BJ (cell line): ENCODE measurements at regions not wholly inside any gene's neighbourhood (a gene's known extent, or its start where the extent isn't known, plus 50 kb on each side); places are given as distances from the start of the nearest gene placed in this dataset.

Experiments used
- CTCF ChIA-PET: fragments of 350-600 bp; formaldehyde crosslinking; extraction: SDS; loops from one replicate; lab custom pipeline; 2021; ENCODE audit warnings: antibody characterized with exemption, inconsistent platforms; lab: Yijun Ruan, JAX
- POLR2A ChIA-PET: fragments of 300-600 bp; sonication (Branson Sonifier 250); formaldehyde crosslinking; extraction: SDS; loops from one replicate; lab custom pipeline; 2021; ENCODE audit warnings: antibody characterized with exemption; lab: Charles Lee
- DNase-seq: peaks from one replicate; pipeline ENCODE4 v3.0.0-alpha.2; 2011; ENCODE audit warnings: low read depth
- H3K27me3 ChIP-seq: 2 replicates; pipeline ENCODE4 v1.6.0; 2011; ENCODE audit warnings: low read length; ENCODE audit not compliant: control insufficient read depth, insufficient read depth
- H3K36me3 ChIP-seq: 2 replicates; pipeline ENCODE4 v1.5.1; 2011; ENCODE audit warnings: low read length; ENCODE audit not compliant: control insufficient read depth, insufficient read depth
- H3K4me3 ChIP-seq: 2 replicates; pipeline ENCODE4 v1.5.1; 2011; ENCODE audit warnings: low read depth, mild to moderate bottlenecking, control low read depth, low read length
- CTCF ChIP-seq: IDR thresholded peaks from 2 replicates; pipeline ENCODE4 v1.5.1; 2011; ENCODE audit warnings: low read depth, mild to moderate bottlenecking, control low read depth, inconsistent platforms, low read length, moderate library complexity; ENCODE audit not compliant: insufficient read depth

GRCh38 chr20:54716790-54717189 is 241.4 kb downstream of the DOK5 start:
- Histone ChIP-seq H3K4me3 (no peak overlapping the region), H3K36me3 (no peaks in the 10 kb centered on the region), H3K27me3 (no peaks in the 10 kb centered on the region)
- ChIA-PET CTCF (no interaction called here), POLR2A (no interaction called here)
- no peak for TF ChIP-seq CTCF
- DNase-seq = no peak

- CTCF ChIA-PET = no interaction called here
- no peak for DNase-seq
Observed at GRCh38 chr20:54716174-54716747, 240.9 kb downstream of the DOK5 start.

GRCh38 chr20:54714817-54715216 is 239.4 kb downstream of the DOK5 start:
- no peaks in the 10 kb centered on the region for H3K27me3 ChIP-seq
- H3K36me3 ChIP-seq = no peaks in the 10 kb centered on the region
- DNase-seq = no peak
- POLR2A ChIA-PET = no interaction called here
- no peak for TF ChIP-seq CTCF
- H3K4me3 ChIP-seq = no peak overlapping the region
- CTCF ChIA-PET = no interaction called here

More at GRCh38 chr20:54716174-54716747, 240.9 kb downstream of the DOK5 start:
- TF ChIP-seq CTCF = no peak
- no peaks in the 10 kb centered on the region for H3K27me3 ChIP-seq
- no peak overlapping the region for H3K4me3 ChIP-seq
- POLR2A ChIA-PET = no interaction called here
- H3K36me3 ChIP-seq = no peaks in the 10 kb centered on the region

GRCh38 chr20:54713727-54714126 is 238.3 kb downstream of the DOK5 start:
- POLR2A ChIA-PET = no interaction called here
- no peak for DNase-seq

GRCh38 chr20:54711071-54711470 is 235.7 kb downstream of the DOK5 start:
- no peaks in the 10 kb centered on the region for H3K36me3 ChIP-seq
- ChIA-PET POLR2A (no interaction called here), CTCF (no interaction called here)
- no peak for DNase-seq
- no peak for TF ChIP-seq CTCF
- no peaks in the 10 kb centered on the region for H3K27me3 ChIP-seq
- H3K4me3 ChIP-seq = no peak overlapping the region

More at GRCh38 chr20:54713727-54714126, 238.3 kb downstream of the DOK5 start:
- Histone ChIP-seq H3K4me3 (no peak overlapping the region), H3K27me3 (no peaks in the 10 kb centered on the region), H3K36me3 (no peaks in the 10 kb centered on the region)
- TF ChIP-seq CTCF = no peak
- CTCF ChIA-PET = no interaction called here
